ENCODE measurements at regions not wholly inside any gene's neighbourhood (a gene's known extent, or its start where the extent isn't known, plus 50 kb on each side); places are given as distances from the start of the nearest gene placed in this dataset.

DNA sequence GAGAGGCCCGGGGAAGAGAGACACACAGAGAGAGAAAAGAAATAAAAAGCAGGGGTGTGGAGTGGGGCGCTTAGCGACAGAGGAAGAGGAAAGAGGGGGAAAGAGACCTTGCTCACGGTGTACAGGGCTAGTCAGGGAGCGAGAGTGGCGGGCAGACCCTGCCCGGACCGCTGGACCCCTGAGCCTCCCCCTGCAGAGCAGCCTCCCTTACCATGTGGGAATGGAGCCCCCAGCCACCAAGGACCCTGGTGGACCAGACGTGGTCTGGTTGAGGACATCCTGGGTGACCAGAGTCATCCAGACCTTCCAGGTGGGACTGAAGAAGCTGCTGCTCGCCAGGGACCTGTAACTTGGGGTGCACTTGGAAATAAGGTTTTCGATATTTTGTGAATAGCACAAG lies 129.6 kb downstream of the CHSY1 start:
- TF ChIP-seq, protein P1, sequence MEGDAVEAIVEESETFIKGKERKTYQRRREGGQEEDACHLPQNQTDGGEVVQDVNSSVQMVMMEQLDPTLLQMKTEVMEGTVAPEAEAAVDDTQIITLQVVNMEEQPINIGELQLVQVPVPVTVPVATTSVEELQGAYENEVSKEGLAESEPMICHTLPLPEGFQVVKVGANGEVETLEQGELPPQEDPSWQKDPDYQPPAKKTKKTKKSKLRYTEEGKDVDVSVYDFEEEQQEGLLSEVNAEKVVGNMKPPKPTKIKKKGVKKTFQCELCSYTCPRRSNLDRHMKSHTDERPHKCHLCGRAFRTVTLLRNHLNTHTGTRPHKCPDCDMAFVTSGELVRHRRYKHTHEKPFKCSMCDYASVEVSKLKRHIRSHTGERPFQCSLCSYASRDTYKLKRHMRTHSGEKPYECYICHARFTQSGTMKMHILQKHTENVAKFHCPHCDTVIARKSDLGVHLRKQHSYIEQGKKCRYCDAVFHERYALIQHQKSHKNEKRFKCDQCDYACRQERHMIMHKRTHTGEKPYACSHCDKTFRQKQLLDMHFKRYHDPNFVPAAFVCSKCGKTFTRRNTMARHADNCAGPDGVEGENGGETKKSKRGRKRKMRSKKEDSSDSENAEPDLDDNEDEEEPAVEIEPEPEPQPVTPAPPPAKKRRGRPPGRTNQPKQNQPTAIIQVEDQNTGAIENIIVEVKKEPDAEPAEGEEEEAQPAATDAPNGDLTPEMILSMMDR (IDR thresholded peaks at IDR 0.05) = no peak
- no peak for TF ChIP-seq POLR2A (IDR thresholded peaks at IDR 0.05)

All from adrenal gland (tissue), 5 donors.